OCI-LY1 (cell line): ENCODE measurements at regions not wholly inside any gene's neighbourhood (a gene's known extent, or its start where the extent isn't known, plus 50 kb on each side); places are given as distances from the start of the nearest gene placed in this dataset.

Experiments used
- H2AFZ ChIP-seq: fragments of 200-600 bp; sonication (generic), shearing (Covaris generic); 2 replicates; pipeline ENCODE4 v1.6.0; 2014; ENCODE audit warnings: antibody characterized with exemption, mild to moderate bottlenecking, low read length
- H3F3A ChIP-seq: fragments of 200-600 bp; sonication (generic), shearing (Covaris generic); 2 replicates; pipeline ENCODE4 v1.6.0; 2014; ENCODE audit warnings: mild to moderate bottlenecking, antibody characterized with exemption, low read length, moderate library complexity; ENCODE audit not compliant: insufficient read depth
- H3K27ac ChIP-seq: fragments of 200-600 bp; sonication (generic); 2 replicates; pipeline ENCODE4 v1.5.1; 2014; ENCODE audit warnings: low read length, mixed run types, mild to moderate bottlenecking, low read depth; ENCODE audit not compliant: poor library complexity, severe bottlenecking
- H3K27me3 ChIP-seq: fragments of 200-600 bp; sonication (generic); 2 replicates; pipeline ENCODE4 v1.6.0; 2014; ENCODE audit warnings: antibody characterized with exemption, mild to moderate bottlenecking, low read length, moderate library complexity; ENCODE audit not compliant: insufficient read depth
- H3K36me3 ChIP-seq: fragments of 200-600 bp; sonication (generic); 2 replicates; pipeline ENCODE4 v1.6.1; 2014; ENCODE audit warnings: mild to moderate bottlenecking, antibody characterized with exemption, low read length, moderate library complexity, mixed read lengths; ENCODE audit not compliant: insufficient read depth
- H3K4me1 ChIP-seq: fragments of 200-600 bp; sonication (generic); 2 replicates; pipeline ENCODE4 v1.5.1; 2014; ENCODE audit warnings: mild to moderate bottlenecking, low read length, moderate library complexity; ENCODE audit not compliant: insufficient read depth, severe bottlenecking
- H3K4me2 ChIP-seq: fragments of 200-600 bp; sonication (generic), shearing (Covaris generic); 2 replicates; pipeline ENCODE4 v1.6.1; 2014; ENCODE audit warnings: low read length
- H3K4me3 ChIP-seq: fragments of 200-600 bp; sonication (generic); 2 replicates; pipeline ENCODE4 v1.5.1; 2014; ENCODE audit warnings: low read length, low read depth, mild to moderate bottlenecking, mixed read lengths; ENCODE audit not compliant: poor library complexity, severe bottlenecking
- H3K79me2 ChIP-seq: fragments of 200-600 bp; shearing (Covaris generic); 2 replicates; pipeline ENCODE4 v1.6.1; 2016; ENCODE audit warnings: mixed run types, low read length, mixed read lengths; ENCODE audit not compliant: insufficient read depth
- H3K9ac ChIP-seq: fragments of 200-600 bp; sonication (generic), shearing (Covaris generic); 2 replicates; pipeline ENCODE4 v1.6.1; 2014; ENCODE audit warnings: mild to moderate bottlenecking, low read length, mixed read lengths
- H3K9me2 ChIP-seq: fragments of 200-600 bp; sonication (generic), shearing (Covaris generic); 2 replicates; pipeline ENCODE4 v1.6.1; 2014; ENCODE audit warnings: low read depth, mild to moderate bottlenecking, low read length, mixed read lengths
- H3K9me3 ChIP-seq: fragments of 200-600 bp; shearing (Covaris generic); 2 replicates; pipeline ENCODE4 v1.6.1; 2014; ENCODE audit warnings: low read length, mixed read lengths
- H4K20me1 ChIP-seq: fragments of 200-600 bp; sonication (generic), shearing (Covaris generic); 2 replicates; pipeline ENCODE4 v1.6.0; 2016; ENCODE audit warnings: mild to moderate bottlenecking, low read length; ENCODE audit not compliant: insufficient read depth
- CTCF ChIP-seq: fragments of 200-600 bp; sonication (generic), shearing (Covaris generic); IDR thresholded peaks from 2 replicates; pipeline ENCODE4 v1.5.1; 2017; ENCODE audit warnings: mild to moderate bottlenecking, antibody characterized with exemption, low read length, moderate library complexity, mixed read lengths
- EZH2 ChIP-seq: fragments of 200-600 bp; sonication (generic), shearing (Covaris generic); IDR thresholded peaks from 2 replicates; pipeline ENCODE4 v1.8.0; 2017; ENCODE audit warnings: borderline replicate concordance, mixed run types, mild to moderate bottlenecking, antibody characterized with exemption, low read length, moderate library complexity, mixed read lengths

GRCh38 chr2:129175051-129175450 lies 804.4 kb upstream of the RAB6C start:
- Histone ChIP-seq H3K27me3 (no peaks in the 10 kb centered on the region), H3K9me3 (no peaks in the 10 kb centered on the region), H3F3A (no peaks in the 10 kb centered on the region), H3K4me2 (no peak overlapping the region), H3K4me3 (no peak overlapping the region), H3K9me2 (no peaks in the 10 kb centered on the region), H3K4me1 (no peaks in the 10 kb centered on the region), H3K9ac (no peak overlapping the region), H3K27ac (no peak overlapping the region), H3K36me3 (no peaks in the 10 kb centered on the region), H2AFZ (no peak overlapping the region), H3K79me2 (no peaks in the 10 kb centered on the region), H4K20me1 (no peaks in the 10 kb centered on the region)
- no peak for TF ChIP-seq EZH2
- TF ChIP-seq CTCF: no peak

GRCh38 chr2:129176375-129176774 lies 803.1 kb upstream of the RAB6C start:
- Histone ChIP-seq H3K9ac (no peak overlapping the region), H3K4me3 (no peak overlapping the region), H3K27me3 (no peaks in the 10 kb centered on the region), H3K4me2 (no peak overlapping the region), H4K20me1 (no peaks in the 10 kb centered on the region), H3K36me3 (no peaks in the 10 kb centered on the region), H3K27ac (no peak overlapping the region), H3K4me1 (no peaks in the 10 kb centered on the region), H3K79me2 (no peaks in the 10 kb centered on the region), H3K9me2 (no peaks in the 10 kb centered on the region), H3F3A (no peaks in the 10 kb centered on the region), H3K9me3 (no peaks in the 10 kb centered on the region), H2AFZ (no peak overlapping the region)
- TF ChIP-seq CTCF (no peak), EZH2 (no peak)

- H3K9me3 ChIP-seq: no peaks in the 10 kb centered on the region
- no peak overlapping the region for H3K4me3 ChIP-seq
- H4K20me1 ChIP-seq: no peaks in the 10 kb centered on the region
- H3K9me2 ChIP-seq: no peaks in the 10 kb centered on the region
- no peak overlapping the region for H3K9ac ChIP-seq
- H2AFZ ChIP-seq: no peak overlapping the region
- no peaks in the 10 kb centered on the region for H3K79me2 ChIP-seq
- TF ChIP-seq CTCF (no peak), EZH2 (no peak)
- no peak overlapping the region for H3K4me2 ChIP-seq
- no peaks in the 10 kb centered on the region for H3K36me3 ChIP-seq
- no peaks in the 10 kb centered on the region for H3F3A ChIP-seq
- H3K27ac ChIP-seq: no peak overlapping the region
- no peaks in the 10 kb centered on the region for H3K4me1 ChIP-seq
- H3K27me3 ChIP-seq: no peaks in the 10 kb centered on the region
Measured at GRCh38 chr2:129178356-129178755, 801.1 kb upstream of the RAB6C start.
